GM12878 (cell line): ENCODE measurements at regions not wholly inside any gene's neighbourhood (a gene's known extent, or its start where the extent isn't known, plus 50 kb on each side); places are given as distances from the start of the nearest gene placed in this dataset.

Experiments used
- ATAC-seq: fragments of 200-7000 bp; cut with Tn5 transposase; 3 replicates; pipeline ENCODE4 v1.9.1; 2020; ENCODE audit warnings: mild to moderate bottlenecking, moderate library complexity
- BruUV-seq: library from RNA; stranded (reverse); fragments of 400-500 nt; replicated peaks from 2 replicates; lab custom pipeline; 2021; lab: Mats Ljungman, UMichigan
- CTCF ChIA-PET: fragments of 300-600 bp; sonication (Branson Sonifier 250); formaldehyde crosslinking; extraction: SDS; loops from one replicate; lab custom pipeline; 2021; ENCODE audit warnings: inconsistent platforms; lab: Yijun Ruan, JAX
- POLR2A ChIA-PET: fragments of 350-600 bp; formaldehyde crosslinking; extraction: SDS; loops from one replicate; lab custom pipeline; 2021; ENCODE audit warnings: inconsistent platforms; lab: Charles Lee
- RAD21 ChIA-PET: fragments of 300-600 bp; sonication (Branson Sonifier 250); formaldehyde crosslinking; loops from one replicate; lab custom pipeline; 2023; ENCODE audit warnings: antibody characterized with exemption; ENCODE audit not compliant: unreplicated experiment; lab: Charles Lee
- SMC1A ChIA-PET: fragments of 300-600 bp; sonication (Branson Sonifier 250); formaldehyde crosslinking; loops from one replicate; lab custom pipeline; 2023; ENCODE audit not compliant: unreplicated experiment, uncharacterized antibody; lab: Charles Lee
- DNase-seq: peaks from one replicate; pipeline ENCODE4 v3.0.0-alpha.2; 2011; ENCODE audit warnings: low read depth, low spot score
- FAIRE-seq: peaks from 3 replicates; lab custom pipeline; 2011; peaks lifted over from hg19 to GRCh38; lab: Jason Lieb, UNC
- H2AFZ ChIP-seq: 2 replicates; pipeline ENCODE4 v1.6.0; 2011; ENCODE audit warnings: low read depth, low read length, control low read depth; ENCODE audit not compliant: control insufficient read depth
- H3K27ac ChIP-seq: 2 replicates; pipeline ENCODE4 v1.5.1; 2011; ENCODE audit warnings: control low read depth; ENCODE audit not compliant: control insufficient read depth, insufficient read depth
- H3K27me3 ChIP-seq, 2 experiments: replicated peaks in 1 of 2; 2 replicates each; pipeline versions ENCODE4 v1.6.0 to v1.6.1; 2011; ENCODE audit warnings: low read length in 1 of 2; ENCODE audit not compliant: control insufficient read depth in 2 of 2, insufficient read depth in 2 of 2
- H3K36me3 ChIP-seq, 2 experiments: 2 replicates each; pipeline ENCODE4 v1.5.1; 2011; ENCODE audit warnings: low read length in 1 of 2; ENCODE audit not compliant: control insufficient read depth in 2 of 2, insufficient read depth in 2 of 2
- H3K4me1 ChIP-seq: 2 replicates; pipeline ENCODE4 v1.6.1; 2011; ENCODE audit warnings: mild to moderate bottlenecking, low read length, moderate library complexity, mixed read lengths; ENCODE audit not compliant: control insufficient read depth, insufficient read depth
- H3K4me2 ChIP-seq: 2 replicates; pipeline ENCODE4 v1.6.0; 2011; ENCODE audit warnings: control low read depth; ENCODE audit not compliant: control insufficient read depth, insufficient read depth
- H3K4me3 ChIP-seq: fragments of 200-600 bp; sonication (generic); 2 replicates; pipeline ENCODE4 v1.5.1; 2016
- H3K79me2 ChIP-seq: 2 replicates; pipeline ENCODE4 v1.6.0; 2011; ENCODE audit warnings: low read length; ENCODE audit not compliant: control insufficient read depth, insufficient read depth
- H3K9ac ChIP-seq: 2 replicates; pipeline ENCODE4 v1.8.0; 2011; ENCODE audit warnings: low read length, control low read depth, mixed read lengths; ENCODE audit not compliant: control insufficient read depth, insufficient read depth
- H3K9me3 ChIP-seq: replicated peaks from 3 replicates; pipeline ENCODE4 v1.5.1; 2011; ENCODE audit warnings: mild to moderate bottlenecking, low read length; ENCODE audit not compliant: control insufficient read depth, insufficient read depth
- H4K20me1 ChIP-seq: 2 replicates; pipeline ENCODE4 v1.6.0; 2011; ENCODE audit not compliant: control insufficient read depth, insufficient read depth
- BCL3 ChIP-seq: IDR thresholded peaks from 2 replicates; pipeline ENCODE4 v1.6.1; 2011; ENCODE audit warnings: borderline replicate concordance, low read depth, mild to moderate bottlenecking, moderate library complexity, low read length; ENCODE audit not compliant: insufficient read depth, poor library complexity, severe bottlenecking
- CREM ChIP-seq: IDR thresholded peaks from 2 replicates; pipeline ENCODE4 v1.6.1; 2014; ENCODE audit warnings: antibody characterized with exemption, low read depth
- ESRRA ChIP-seq: IDR thresholded peaks from 2 replicates; pipeline ENCODE4 v1.6.1; 2012; ENCODE audit warnings: mild to moderate bottlenecking, low read length, improper control_type of control experiment
- GABPA ChIP-seq: IDR thresholded peaks from 2 replicates; pipeline ENCODE4 v1.6.1; 2014; ENCODE audit warnings: antibody characterized with exemption, low read depth, mild to moderate bottlenecking, inconsistent platforms
- RBBP5 ChIP-seq: fragments of 200-600 bp; sonication (generic); conservative IDR thresholded peaks from 2 replicates; pipeline ENCODE4 v1.6.1; 2016
- RELB ChIP-seq: fragments of 450-650 bp; IDR thresholded peaks from 2 replicates; pipeline ENCODE4 v1.6.1; 2017; ENCODE audit warnings: low read depth, mild to moderate bottlenecking, moderate library complexity
- SMC3 ChIP-seq: IDR thresholded peaks from 2 replicates; pipeline ENCODE4 v1.6.1; 2011; ENCODE audit warnings: low read length, improper control_type of control experiment, borderline replicate concordance
- WGBS: methylation state at CpG from one replicate; pipeline ENCODE4 v1.1.6; 2016; ENCODE audit warnings: low lambda C conversion rate; ENCODE audit not compliant: insufficient replicate concordance, insufficient coverage; ENCODE audit errors: missing lambda C conversion rate; 5-methylcytosine and 5-hydroxymethylcytosine counted together
- in situ Hi-C: fragments of 300-500 bp; cut with MboI; formaldehyde crosslinking; loops from 9 replicates; pipeline ENCODE4 v1.14.3; 2018; ENCODE audit warnings: mixed read lengths
- intact Hi-C: fragments of 100-400 bp; cut with micrococcal nuclease; formaldehyde crosslinking; loops from one replicate; pipeline ENCODE4 v1.14.2; 2022; ENCODE audit not compliant: unreplicated experiment

- Histone ChIP-seq H3K9ac (no peak overlapping the region), H3K4me2 (no peak overlapping the region)
- SMC1A ChIA-PET: no interaction called here
- TF ChIP-seq CREM: no peak
- no peak for TF ChIP-seq BCL3
- TF ChIP-seq SMC3: no peak
- TF ChIP-seq ESRRA: no peak
- no peak for TF ChIP-seq GABPA
- no peak for TF ChIP-seq RBBP5
- TF ChIP-seq RELB: no peak
- TF ChIP-seq, all 136 proteins: peak for 0
- Histone ChIP-seq H3K36me3 (no peaks in the 10 kb centered on the region), H3K79me2 (no peaks in the 10 kb centered on the region), H3K27ac (no peak overlapping the region), H2AFZ (no peak overlapping the region), H3K4me1 (no peaks in the 10 kb centered on the region), H3K9me3 (no peaks in the 10 kb centered on the region), H3K27me3 (no peaks in the 10 kb centered on the region), H3K4me3 (no peak overlapping the region), H4K20me1 (no peaks in the 10 kb centered on the region)
- DNase-seq: no peak
- no peak for ATAC-seq
- WGBS: 0% methylated on average over 4 of the region's 4 CpGs
- CTCF ChIA-PET: no interaction called here
- in situ Hi-C loops: no loop called here
- FAIRE-seq: no peak
- POLR2A ChIA-PET: no interaction called here
- BruUV-seq: no TSS peak
- RAD21 ChIA-PET: no interaction called here
- intact Hi-C loops: no loop called here
These were observed 173.6 kb upstream of the ARG1 start for GRCh38 chr6:131399433-131399832.
